ENCODE measurements at regions not wholly inside any gene's neighbourhood (a gene's known extent, or its start where the extent isn't known, plus 50 kb on each side); places are given as distances from the start of the nearest gene placed in this dataset.

GRCh38 chr3:43953814-43954692 lies 263.3 kb downstream of the ABHD5 start:
- DNase-seq, result no peak

DNA sequence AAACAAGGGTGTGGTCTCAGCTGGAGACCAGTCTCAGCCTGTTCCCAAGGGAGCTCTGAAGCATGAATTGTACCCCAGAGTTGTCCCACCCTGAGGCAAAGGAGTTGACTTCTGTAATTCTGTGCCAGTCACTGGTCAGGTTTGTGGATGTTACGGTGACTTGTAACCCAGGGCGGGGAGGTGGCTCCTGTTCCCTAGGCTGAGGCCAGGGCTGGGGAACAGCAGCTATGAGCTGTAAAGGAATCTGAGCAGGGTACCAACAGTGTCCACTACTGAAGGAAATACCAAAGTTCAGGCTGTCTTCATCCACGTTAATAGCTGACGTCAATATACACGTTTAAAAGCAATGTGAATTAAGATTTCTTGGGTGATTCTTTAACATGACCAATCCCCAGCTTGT lies 266.2 kb downstream of the ABHD5 start:
- no peak for DNase-seq

- no peak for DNase-seq
Measured at GRCh38 chr3:43957553-43957952, 266.8 kb downstream of the ABHD5 start.

DNA sequence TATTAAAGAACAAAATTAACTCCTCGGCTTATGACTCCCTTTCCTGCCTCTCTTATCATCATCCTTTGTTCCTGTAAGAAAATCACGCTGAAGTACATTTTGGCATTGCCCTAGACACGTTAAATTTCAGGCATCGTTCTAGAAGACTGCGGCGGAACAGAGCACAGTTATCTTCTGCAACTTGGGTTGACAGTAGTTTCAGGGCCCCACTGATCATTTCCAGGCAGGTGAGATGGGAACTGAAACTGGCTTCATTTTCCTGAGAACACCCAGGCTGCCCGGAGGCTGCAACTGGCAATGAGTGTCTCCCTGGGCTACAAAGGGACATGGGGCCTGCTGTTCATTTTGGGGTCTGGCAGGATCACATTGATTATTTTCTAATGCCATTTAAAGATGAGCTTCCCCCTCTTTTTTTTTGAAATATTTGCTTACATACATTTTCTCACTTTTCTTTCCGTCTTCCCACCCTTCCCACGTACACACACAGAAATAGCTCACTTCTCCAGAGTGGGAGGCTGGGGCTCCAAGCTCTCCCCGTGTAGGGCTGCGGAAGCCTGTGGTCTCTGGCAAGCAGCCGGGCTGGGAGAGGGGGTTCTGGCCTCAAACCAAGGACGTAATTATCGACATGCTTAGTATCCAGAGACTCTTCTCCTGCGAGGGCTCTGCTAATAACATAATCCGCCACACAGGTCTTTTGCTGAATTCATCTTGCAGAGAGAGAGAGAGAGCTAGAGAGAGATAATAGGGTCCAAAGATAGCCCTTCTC lies 267.4 kb downstream of the ABHD5 start:
- DNase-seq, result no peak

DNA sequence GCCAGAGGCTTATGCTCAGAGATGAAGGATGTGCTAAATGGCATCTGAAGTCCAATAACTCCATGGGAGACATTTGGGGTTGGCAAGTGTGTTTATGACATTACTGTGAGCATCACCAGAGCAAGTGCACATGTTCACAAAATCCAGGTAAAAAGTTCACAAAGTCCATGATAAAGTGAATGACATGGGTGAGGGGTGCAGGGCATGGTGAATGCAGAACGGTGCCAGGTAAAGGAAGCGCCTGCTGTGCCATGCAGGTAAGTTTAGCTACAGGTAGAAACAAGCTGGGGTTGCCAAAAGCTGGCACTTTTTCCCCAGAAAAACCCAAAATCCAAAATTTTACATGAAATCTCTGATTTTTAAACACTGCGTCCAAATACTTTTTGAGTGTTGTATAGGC lies 268.2 kb downstream of the ABHD5 start:
- no peak for DNase-seq

- DNase-seq, result no peak
Measured at GRCh38 chr3:43959498-43960447, 269.0 kb downstream of the ABHD5 start.

GRCh38 chr3:43960448-43960840 lies 269.7 kb downstream of the ABHD5 start:
- no peak for DNase-seq

DNA sequence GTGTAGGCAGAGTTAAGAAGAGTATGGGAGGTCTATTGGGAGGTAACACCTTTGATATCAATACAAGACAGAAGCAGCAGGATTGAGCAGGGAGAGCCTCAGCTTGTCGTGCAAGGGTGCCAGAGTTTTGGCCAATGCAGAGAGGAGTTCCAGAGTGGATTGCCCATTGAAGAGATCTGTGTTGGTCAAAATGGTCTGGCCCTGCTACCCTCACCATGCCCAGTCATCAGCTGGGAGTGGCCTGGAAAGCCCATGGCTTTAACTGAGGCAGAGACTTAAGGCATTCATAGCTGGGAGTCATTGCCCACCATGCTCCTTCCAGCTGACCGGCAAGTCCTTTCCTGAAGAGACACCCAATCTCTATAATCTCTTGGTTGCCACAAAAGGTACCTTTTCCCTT lies 271.3 kb downstream of the ABHD5 start:
- no peak for DNase-seq

GRCh38 chr3:43963208-43963607 lies 272.5 kb downstream of the ABHD5 start:
- no peak for DNase-seq

DNA sequence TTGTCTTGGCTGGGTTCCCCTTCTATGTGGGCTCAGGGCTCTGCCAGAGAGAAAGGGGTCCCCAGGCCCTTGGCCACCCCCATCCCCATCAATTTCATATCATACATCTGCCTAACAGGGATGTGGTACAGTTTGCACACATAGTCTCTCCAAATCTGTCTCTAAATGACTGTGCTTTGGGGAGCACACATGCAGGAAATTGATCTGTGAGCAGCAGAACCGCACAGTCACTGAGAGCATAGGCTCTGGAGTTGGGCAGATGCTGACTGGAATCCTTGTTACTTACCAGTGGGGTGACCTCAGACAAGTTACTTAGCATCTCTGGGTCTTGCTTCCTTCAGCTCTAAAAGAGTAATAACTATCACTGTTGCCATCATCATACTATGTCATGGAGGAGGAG lies 273.9 kb downstream of the ABHD5 start:
- DNase-seq, result no peak

DNA sequence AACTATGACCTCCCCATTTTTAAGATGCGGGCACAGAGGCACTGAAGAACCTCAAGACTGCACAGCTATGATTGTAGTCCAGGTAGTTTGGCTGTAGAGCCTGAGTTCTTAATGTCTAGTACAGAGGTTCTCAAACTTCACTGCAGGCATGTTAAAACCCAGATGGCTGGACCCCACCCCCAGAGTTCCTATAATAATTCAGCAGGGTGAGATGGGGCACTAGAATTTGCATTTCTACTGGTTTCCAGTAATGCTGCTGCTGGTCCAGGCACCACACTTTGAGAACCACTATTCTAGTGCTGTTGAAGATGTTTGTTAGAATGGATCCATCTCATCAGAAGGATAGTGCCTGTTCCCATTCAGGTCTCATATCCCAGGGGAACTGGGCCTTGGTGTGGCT lies 274.9 kb downstream of the ABHD5 start:
- no peak for DNase-seq

DNA sequence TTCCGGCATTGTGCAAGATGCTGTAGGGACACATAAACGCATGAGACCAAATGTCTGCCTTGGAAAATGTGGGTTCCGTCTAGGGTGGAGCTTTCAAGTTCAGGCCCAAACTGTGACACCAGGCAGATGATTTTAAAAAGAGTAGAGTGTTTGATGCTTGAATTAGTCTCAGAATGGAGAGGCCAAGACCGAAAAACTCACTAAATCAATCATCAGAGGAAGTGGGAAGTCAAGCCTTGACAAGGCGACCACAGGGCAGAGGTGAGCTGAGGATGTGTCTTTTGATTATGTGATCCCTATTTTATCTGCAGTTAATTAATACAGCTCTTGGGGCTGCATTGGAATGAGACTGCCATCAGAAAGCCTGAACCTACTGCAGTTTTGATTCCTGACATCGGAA lies 275.4 kb downstream of the ABHD5 start:
- DNase-seq, result no peak

DNA sequence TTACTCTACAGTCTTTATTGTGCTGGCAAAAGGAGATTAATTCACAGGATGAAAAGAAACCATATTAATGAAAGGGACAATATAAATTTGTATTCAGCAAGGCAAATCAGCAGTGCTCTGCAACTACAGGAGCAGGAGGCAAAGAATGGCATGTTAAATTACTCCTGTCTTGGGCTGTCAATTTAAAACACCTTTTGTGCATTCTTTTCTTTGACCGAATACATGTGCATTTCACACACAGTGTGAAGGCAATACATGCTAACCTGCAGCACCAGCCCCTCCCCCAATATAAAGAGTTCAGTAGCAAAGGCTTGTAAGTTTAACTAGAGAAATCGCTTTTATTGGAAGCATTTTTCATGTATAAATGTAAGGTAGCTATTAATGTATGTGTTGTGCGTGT lies 275.2 kb upstream of the TOPAZ1 start:
- DNase-seq, result no peak

DNA sequence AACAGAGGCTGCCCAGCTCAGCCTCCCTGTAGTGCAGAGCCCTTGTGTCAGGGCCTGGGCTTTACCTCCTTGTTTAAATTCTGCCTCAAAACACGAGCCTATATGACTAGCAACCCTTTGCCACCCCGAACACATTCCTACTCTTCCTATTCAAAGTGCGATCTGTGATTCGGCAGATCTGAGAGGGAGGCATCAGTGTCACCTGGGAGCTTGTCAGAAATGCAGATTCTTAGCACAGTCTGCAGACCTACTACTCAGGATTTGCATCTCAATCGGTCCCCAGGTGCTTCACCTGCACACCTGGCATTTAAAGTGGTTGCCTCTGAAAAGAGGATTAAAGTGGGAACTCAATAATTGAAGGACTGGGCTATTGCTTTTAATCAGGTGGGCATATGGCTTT lies 273.2 kb upstream of the TOPAZ1 start:
- no peak for DNase-seq

DNA sequence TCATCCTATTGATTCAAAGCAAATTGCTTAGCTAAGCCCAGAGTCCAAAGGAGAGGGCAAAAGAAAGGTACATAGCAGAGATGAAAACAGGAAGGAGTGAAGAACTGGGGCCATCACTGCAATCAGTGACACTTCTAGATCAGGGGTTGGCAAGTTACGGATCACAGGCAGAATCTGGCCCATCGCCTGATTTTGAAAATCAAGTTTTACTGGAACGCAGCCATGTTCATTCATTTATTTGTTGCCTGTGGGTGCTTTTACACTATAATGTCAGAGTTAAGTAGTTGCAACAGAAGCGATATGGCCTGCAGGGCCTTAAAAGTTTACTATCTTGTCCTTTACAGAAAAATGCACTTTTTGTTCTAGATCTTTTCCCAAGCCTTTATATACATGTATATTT lies 271.7 kb upstream of the TOPAZ1 start:
- DNase-seq, result no peak

- DNase-seq, result no peak
Measured at GRCh38 chr3:43970351-43970750, 271.3 kb upstream of the TOPAZ1 start.

GRCh38 chr3:43970920-43971319 lies 270.8 kb upstream of the TOPAZ1 start:
- DNase-seq, result no peak

DNA sequence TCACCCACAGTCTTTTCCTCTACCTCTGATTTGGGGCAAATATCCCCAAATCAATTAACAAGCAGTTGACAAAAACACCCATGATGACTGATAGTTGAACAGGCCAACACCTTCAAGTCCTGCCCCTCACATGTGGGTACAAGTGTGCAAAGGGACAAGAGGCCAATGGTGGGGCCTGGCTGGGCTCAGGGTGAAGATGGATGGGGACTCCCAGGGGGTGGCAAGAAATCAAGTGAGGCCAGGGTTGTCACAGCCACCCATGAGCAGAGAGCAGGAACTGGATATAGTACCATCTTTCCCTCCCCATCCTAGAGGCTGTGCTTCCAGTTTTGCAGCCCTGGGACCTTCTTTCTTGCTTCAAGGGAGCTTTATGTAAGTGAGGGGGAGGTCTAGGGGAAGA lies 270.2 kb upstream of the TOPAZ1 start:
- DNase-seq, result no peak

DNA sequence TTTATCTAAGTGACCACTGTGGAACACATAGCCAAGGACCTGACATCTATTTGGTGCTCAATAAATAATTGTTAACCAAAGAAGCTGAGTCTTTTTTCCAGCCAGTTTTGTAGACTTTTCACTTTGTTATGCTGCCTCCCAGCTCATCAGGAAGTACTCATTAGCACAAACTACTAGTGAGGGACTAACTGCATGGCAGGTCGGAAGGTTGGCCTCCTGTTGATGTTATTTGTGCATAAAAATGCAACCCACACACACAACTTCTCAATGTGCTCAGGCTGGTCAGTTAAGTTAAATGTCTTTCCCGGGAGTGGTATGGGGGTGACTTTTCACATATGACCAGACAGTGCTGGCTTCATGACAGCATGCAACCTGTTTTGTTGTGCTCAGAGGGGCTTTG lies 263.0 kb upstream of the TOPAZ1 start:
- no peak for DNase-seq

DNA sequence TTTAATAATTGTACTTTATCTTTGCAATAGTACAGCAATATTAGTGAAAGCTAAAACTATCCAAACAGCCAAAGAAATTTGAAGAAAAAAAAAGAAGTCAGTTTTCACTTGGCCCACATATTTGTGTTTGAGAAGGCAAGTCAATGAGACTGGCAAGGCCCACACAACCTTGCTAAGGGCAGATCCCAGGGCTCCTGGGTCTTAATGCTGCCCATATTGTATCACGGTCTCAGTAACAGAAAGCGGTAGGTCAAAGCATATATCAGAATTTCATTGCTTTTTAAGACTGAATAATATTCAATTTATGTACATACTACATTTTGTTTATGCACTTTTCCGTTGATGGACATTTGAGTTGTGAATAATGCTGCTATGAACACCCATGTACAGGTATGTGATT lies 262.0 kb upstream of the TOPAZ1 start:
- no peak for DNase-seq

DNA sequence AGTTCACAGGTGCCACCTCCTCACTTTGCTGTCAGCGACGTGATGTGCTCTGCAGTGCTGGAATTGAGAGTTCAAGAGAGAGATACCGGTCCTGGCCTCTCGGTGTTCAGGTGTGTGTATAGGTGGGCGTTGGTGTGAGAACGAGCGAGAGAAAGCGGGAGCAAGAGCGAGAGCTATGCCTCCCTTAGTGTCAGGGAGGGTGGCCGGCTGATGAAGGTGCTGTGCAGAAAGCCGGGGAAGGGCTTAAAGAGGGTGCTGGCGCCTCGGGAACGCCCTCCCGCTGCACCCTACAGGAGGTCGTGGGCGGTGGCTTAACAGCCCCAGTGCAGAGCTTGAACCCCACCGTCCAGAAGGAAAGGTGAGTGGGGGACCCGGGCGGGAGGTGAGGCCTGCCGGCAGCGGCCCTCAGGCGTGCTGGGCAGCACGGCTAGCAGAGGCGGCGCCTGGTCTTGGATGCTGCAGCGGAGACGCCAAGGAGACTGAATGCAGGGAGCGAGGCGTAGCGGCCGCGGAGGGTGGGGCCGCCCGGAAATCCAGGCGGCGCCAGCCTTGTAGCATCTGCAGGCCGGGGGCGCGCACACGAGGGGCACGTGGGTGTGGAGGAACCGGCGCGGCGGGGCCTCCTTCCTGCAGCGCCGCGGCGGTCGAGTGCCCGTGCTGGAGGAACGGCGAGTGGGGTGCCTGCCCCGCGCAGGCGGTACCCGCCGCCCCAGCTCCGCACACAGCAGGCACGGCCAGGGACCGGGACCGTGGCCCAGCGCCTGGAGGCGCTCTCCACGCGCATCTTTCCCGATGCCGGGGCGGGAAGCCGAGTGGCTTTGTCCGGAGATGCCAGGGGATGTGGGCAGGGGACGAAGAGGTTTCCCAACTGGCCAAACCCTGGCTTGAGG lies 246.8 kb upstream of the TOPAZ1 start:
- DNase-seq, result peak; percentile 28

Measured in activated naive CD4-positive, alpha-beta T cell treated with anti-CD3 and anti-CD28 coated beads, Interleukin-2, amount 50 U/mL, for 16 hours (primary cell).